HG03575 (cell line): ENCODE measurements at regions not wholly inside any gene's neighbourhood (a gene's known extent, or its start where the extent isn't known, plus 50 kb on each side); places are given as distances from the start of the nearest gene placed in this dataset.
"Not testable (repeated sequence)": the region's sequence is repeated elsewhere in the genome, so short reads cannot be mapped to it uniquely, and the experiment has no call there.

Experiments used
- ATAC-seq: cut with Tn5 transposase; IDR thresholded peaks from one replicate; pipeline ENCODE4 v1.9.1; 2021; ENCODE audit not compliant: unreplicated experiment, insufficient number of reproducible peaks, low FRiP score; ENCODE audit errors: extremely low read depth

GRCh38 chr9:42323084-42323809 lies 139.8 kb downstream of the SPATA31A6 start:
- ATAC-seq: not testable (repeated sequence)

- not testable (repeated sequence) for ATAC-seq
Observed at GRCh38 chr9:42325142-42325541, 141.7 kb downstream of the SPATA31A6 start.

GRCh38 chr9:42325561-42325960 lies 142.1 kb downstream of the SPATA31A6 start:
- not testable (repeated sequence) for ATAC-seq

- ATAC-seq: not testable (repeated sequence)
Observed at GRCh38 chr9:42326482-42326881, 143.0 kb downstream of the SPATA31A6 start.

GRCh38 chr9:42335342-42335741 lies 151.9 kb downstream of the SPATA31A6 start:
- ATAC-seq: not testable (repeated sequence)

GRCh38 chr9:42335984-42336657 lies 152.7 kb downstream of the SPATA31A6 start:
- not testable (repeated sequence) for ATAC-seq

- ATAC-seq: not testable (repeated sequence)
Observed at GRCh38 chr9:42338275-42338674, 154.8 kb downstream of the SPATA31A6 start.

GRCh38 chr9:42339671-42340434 lies 156.4 kb downstream of the SPATA31A6 start:
- not testable (repeated sequence) for ATAC-seq

- ATAC-seq: not testable (repeated sequence)
Observed at GRCh38 chr9:42340435-42340723, 156.9 kb downstream of the SPATA31A6 start.

- not testable (repeated sequence) for ATAC-seq
Observed at GRCh38 chr9:42341860-42342259, 158.4 kb downstream of the SPATA31A6 start.

- not testable (repeated sequence) for ATAC-seq
Observed at GRCh38 chr9:42342297-42342696, 158.8 kb downstream of the SPATA31A6 start.

GRCh38 chr9:42344508-42344907 lies 161.0 kb downstream of the SPATA31A6 start:
- ATAC-seq: not testable (repeated sequence)

GRCh38 chr9:42346916-42347315 lies 163.5 kb downstream of the SPATA31A6 start:
- ATAC-seq: not testable (repeated sequence)

- not testable (repeated sequence) for ATAC-seq
Observed at GRCh38 chr9:42349181-42349580, 165.7 kb downstream of the SPATA31A6 start.

- not testable (repeated sequence) for ATAC-seq
Observed at GRCh38 chr9:42350412-42350811, 167.0 kb downstream of the SPATA31A6 start.

- not testable (repeated sequence) for ATAC-seq
Observed at GRCh38 chr9:42357604-42358373, 174.3 kb downstream of the SPATA31A6 start.

- ATAC-seq: not testable (repeated sequence)
Observed at GRCh38 chr9:42358626-42359247, 175.3 kb downstream of the SPATA31A6 start.

GRCh38 chr9:42364410-42365243 lies 181.2 kb downstream of the SPATA31A6 start:
- ATAC-seq: not testable (repeated sequence)
